ENCODE measurements at regions not wholly inside any gene's neighbourhood (a gene's known extent, or its start where the extent isn't known, plus 50 kb on each side); places are given as distances from the start of the nearest gene placed in this dataset.

GRCh38 chr5:115355767-115356381, 59.4 kb upstream of the CCDC112 start:
- Histone ChIP-seq H3K9me3 (ENCODE audit: control insufficient read depth, low read depth, low read length) (no peaks in the 10 kb centered on the region), H3K4me1 (ENCODE audit: insufficient read depth, low read length) (no peaks in the 10 kb centered on the region; the same call in 1 of the 2 replicates), H2BK5ac (ENCODE audit: insufficient read length, low read length) (no peak overlapping the region), H3K27me3 (ENCODE audit: insufficient read depth, low read length) (no peaks in the 10 kb centered on the region), H3T11ph (ENCODE audit: low read length) (no peak overlapping the region), H3K79me2 (ENCODE audit: insufficient read depth, low read length) (no peaks in the 10 kb centered on the region), H4K5ac (ENCODE audit: insufficient read length, low read depth, low read length) (no peak overlapping the region), H4K91ac (ENCODE audit: insufficient read length, low read depth, low read length) (no peak overlapping the region), H3K4ac (ENCODE audit: low read depth, low read length) (no peak overlapping the region), H3K27ac (ENCODE audit: insufficient read length, low read depth, low read length) (no peak overlapping the region), H3K4me2 (ENCODE audit: insufficient read depth, insufficient read length, low read length) (no peak overlapping the region), H3K14ac (ENCODE audit: insufficient read depth, low read length) (no peak overlapping the region), H2AFZ (ENCODE audit: low read length) (no peak overlapping the region), H2BK120ac (ENCODE audit: low read depth, low read length, poor library complexity, severe bottlenecking) (no peak overlapping the region), H2BK20ac (ENCODE audit: low read depth, low read length, poor library complexity, severe bottlenecking) (no peak overlapping the region), H4K20me1 (ENCODE audit: control insufficient read depth, insufficient read depth, insufficient read length) (no peaks in the 10 kb centered on the region), H3K18ac (ENCODE audit: insufficient read length, low read depth, low read length) (no peak overlapping the region), H3K56ac (ENCODE audit: insufficient read length, low read depth, low read length) (no peak overlapping the region), H2BK15ac (ENCODE audit: low read depth, low read length) (no peak overlapping the region), H3K23ac (ENCODE audit: insufficient read length, low read depth, low read length) (no peak overlapping the region), H2BK12ac (ENCODE audit: insufficient read length, low read depth, low read length) (no peak overlapping the region), H3K9ac (ENCODE audit: extremely low read depth, insufficient read length, low read length) (no peak overlapping the region), H2AK5ac (ENCODE audit: insufficient read length, low read length) (no peak overlapping the region), H3K23me2 (ENCODE audit: insufficient read length, low read depth, low read length, poor library complexity, severe bottlenecking) (no peaks in the 10 kb centered on the region), H3K79me1 (ENCODE audit: insufficient read depth, low read depth, low read length, poor library complexity, severe bottlenecking) (no peaks in the 10 kb centered on the region), H4K8ac (replicated peaks; ENCODE audit: insufficient read length, low read depth, low read length) (no peak overlapping the region)
- Mint-ChIP-seq H3K4me1 (peaks cover 32 to 34% of the 10 kb centered on the region in 2 experiments), H3K4me3 (no peak overlapping the region), H3K27me3 (ENCODE audit: low read depth) (no peaks in the 10 kb centered on the region), H3K36me3 (ENCODE audit: insufficient read depth in 1 of 3, low read depth in 3 of 3) (peaks cover 4 to 12% (median 4%) of the 10 kb centered on the region in 3 experiments; a peak in 5 of 7 replicates), H3K9me3 (peaks cover 4 to 10% of the 10 kb centered on the region in 2 experiments; a peak in 4 of 5 replicates), H3K27ac (no peak overlapping the region)
- DNase-seq = no peak
- WGBS (ENCODE audit: extremely low coverage, insufficient read length, low lambda C conversion rate) = no CpG with 5 or more reads among the region's 4 CpGs
- TF ChIP-seq CTCF (conservative IDR thresholded peaks at IDR 0.05) = no peak
